IMR-90 (cell line): ENCODE measurements at regions not wholly inside any gene's neighbourhood (a gene's known extent, or its start where the extent isn't known, plus 50 kb on each side); places are given as distances from the start of the nearest gene placed in this dataset.

ENCODE experiments used
- CTCF ChIP-seq: conservative IDR thresholded peaks from 2 replicates; pipeline ENCODE4 v1.5.1; 2012; ENCODE audit warnings: mild to moderate bottlenecking, low read depth, low read length, improper control_type of control experiment
- FOS ChIP-seq: fragments of 150-350 bp; IDR thresholded peaks from 2 replicates; pipeline ENCODE4 v1.6.1; 2016; ENCODE audit warnings: low read depth, low read length
- MAZ ChIP-seq: IDR thresholded peaks from 2 replicates; pipeline ENCODE4 v1.6.1; 2012; ENCODE audit warnings: low read depth, mild to moderate bottlenecking, low read length, improper control_type of control experiment, moderate library complexity, borderline replicate concordance
- MXI1 ChIP-seq: IDR thresholded peaks from 2 replicates; pipeline ENCODE4 v1.6.1; 2012; ENCODE audit warnings: low read depth, mild to moderate bottlenecking, low read length, moderate library complexity, borderline replicate concordance
- POLR2A ChIP-seq: IDR thresholded peaks from 2 replicates; pipeline ENCODE4 v1.6.1; 2012; ENCODE audit warnings: mild to moderate bottlenecking, low read depth, low read length
- RFX5 ChIP-seq: IDR thresholded peaks from 2 replicates; pipeline ENCODE4 v1.8.0; 2012; ENCODE audit warnings: low read depth, mild to moderate bottlenecking, low read length, moderate library complexity
- SMC3 ChIP-seq: fragments of 150-350 bp; IDR thresholded peaks from 2 replicates; pipeline ENCODE4 v1.6.1; 2016; ENCODE audit warnings: low read depth, mild to moderate bottlenecking, antibody characterized with exemption, low read length, moderate library complexity
- USF2 ChIP-seq: fragments of 150-350 bp; IDR thresholded peaks from 2 replicates; pipeline ENCODE4 v1.6.1; 2017; ENCODE audit warnings: mild to moderate bottlenecking, antibody characterized with exemption, low read length, low read depth

- TF ChIP-seq CTCF (no peak), RFX5 (no peak), POLR2A (no peak), FOS (no peak), MAZ (no peak), USF2 (no peak), SMC3 (no peak), MXI1 (no peak)
These were observed 85.4 kb downstream of the IRF2BPL start for GRCh38 chr14:76943072-76943471.
